Cardiac fibroblast (primary cell): ENCODE measurements at regions not wholly inside any gene's neighbourhood (a gene's known extent, or its start where the extent isn't known, plus 50 kb on each side); places are given as distances from the start of the nearest gene placed in this dataset.

Experiments used
- DNase-seq, 2 donors: peaks; one replicate each; pipeline versions ENCODE4 v3.0.0 to v3.0.0-alpha.2; 2010; ENCODE audit warnings: low read depth in 2 of 2
- H3K4me3 ChIP-seq, 2 donors: replicated peaks in 1 of 2; 1 replicate in 1 of 2; 2 replicates in 1 of 2; pipeline ENCODE4 v1.5.1; 2011; ENCODE audit warnings: low read depth in 2 of 2, low read length in 2 of 2, mild to moderate bottlenecking in 2 of 2, moderate library complexity in 1 of 2
- CTCF ChIP-seq: IDR thresholded peaks from one replicate; pipeline ENCODE4 v1.5.1; 2011; ENCODE audit warnings: low read depth, mild to moderate bottlenecking, low read length, inconsistent platforms

GRCh38 chr12:41701943-41702601 is 442.6 kb downstream of the GXYLT1 start:
- no peak overlapping the region for H3K4me3 ChIP-seq
- TF ChIP-seq CTCF = no peak
- DNase-seq = no peak

GRCh38 chr12:41700940-41701339 is 443.7 kb downstream of the GXYLT1 start:
- no peak overlapping the region for H3K4me3 ChIP-seq
- no peak for DNase-seq
- TF ChIP-seq CTCF = no peak

- no peak for DNase-seq
- no peak overlapping the region for H3K4me3 ChIP-seq
- TF ChIP-seq CTCF = no peak
Observed at GRCh38 chr12:41699658-41700057, 445.0 kb downstream of the GXYLT1 start.

- DNase-seq = no peak
- TF ChIP-seq CTCF = no peak
- no peak overlapping the region for H3K4me3 ChIP-seq
Observed at GRCh38 chr12:41697161-41697560, 447.5 kb downstream of the GXYLT1 start.

- no peak for TF ChIP-seq CTCF
- H3K4me3 ChIP-seq = no peak overlapping the region
- no peak for DNase-seq
Observed at GRCh38 chr12:41684997-41685396, 459.7 kb downstream of the GXYLT1 start.

- no peak overlapping the region for H3K4me3 ChIP-seq
- no peak for TF ChIP-seq CTCF
- DNase-seq = no peak
Observed at GRCh38 chr12:41683513-41684240, 461.0 kb downstream of the GXYLT1 start.
